ENCODE measurements at regions not wholly inside any gene's neighbourhood (a gene's known extent, or its start where the extent isn't known, plus 50 kb on each side); places are given as distances from the start of the nearest gene placed in this dataset.

DNA sequence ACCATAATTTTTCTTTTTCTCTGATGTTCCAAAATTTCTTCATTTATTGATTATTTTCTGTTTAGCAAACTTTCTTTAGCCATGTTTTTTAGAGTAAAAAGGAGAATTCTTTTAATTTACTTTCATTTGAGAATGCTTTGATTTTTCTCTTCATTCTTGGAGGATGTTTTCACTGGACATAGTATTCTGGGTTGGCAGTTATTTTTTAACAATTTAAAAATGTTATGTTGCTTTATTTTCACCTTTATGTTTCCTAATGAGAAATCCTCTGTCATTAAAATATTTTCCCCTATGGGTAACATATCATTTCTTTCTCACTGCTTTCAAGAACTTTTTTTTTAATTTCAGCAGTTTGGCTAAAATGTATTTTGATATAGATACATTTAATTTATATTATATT lies 631.4 kb upstream of the CDH2 start:
- intact Hi-C loops (cut with micrococcal nuclease) = no loop called here

DNA sequence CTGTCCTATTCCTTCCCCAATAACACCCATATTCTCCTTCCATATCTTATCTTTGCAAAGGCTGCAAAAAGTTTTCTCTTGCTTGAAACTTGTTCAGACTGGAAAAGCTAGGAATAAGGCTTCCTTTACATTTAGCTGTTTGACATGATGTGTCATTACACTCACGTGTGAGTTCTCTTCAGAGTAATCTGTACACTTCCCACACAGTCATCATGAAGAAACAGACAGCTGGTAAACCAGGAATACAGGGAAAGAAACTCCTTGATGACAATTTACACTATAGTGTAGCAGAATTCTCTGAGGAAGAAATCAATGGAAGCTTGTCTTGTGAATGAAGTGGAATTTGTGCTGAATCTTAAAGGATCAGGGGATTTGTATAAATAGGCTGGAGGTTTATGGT lies 628.6 kb upstream of the CDH2 start:
- intact Hi-C loops (cut with micrococcal nuclease) = no loop called here

DNA sequence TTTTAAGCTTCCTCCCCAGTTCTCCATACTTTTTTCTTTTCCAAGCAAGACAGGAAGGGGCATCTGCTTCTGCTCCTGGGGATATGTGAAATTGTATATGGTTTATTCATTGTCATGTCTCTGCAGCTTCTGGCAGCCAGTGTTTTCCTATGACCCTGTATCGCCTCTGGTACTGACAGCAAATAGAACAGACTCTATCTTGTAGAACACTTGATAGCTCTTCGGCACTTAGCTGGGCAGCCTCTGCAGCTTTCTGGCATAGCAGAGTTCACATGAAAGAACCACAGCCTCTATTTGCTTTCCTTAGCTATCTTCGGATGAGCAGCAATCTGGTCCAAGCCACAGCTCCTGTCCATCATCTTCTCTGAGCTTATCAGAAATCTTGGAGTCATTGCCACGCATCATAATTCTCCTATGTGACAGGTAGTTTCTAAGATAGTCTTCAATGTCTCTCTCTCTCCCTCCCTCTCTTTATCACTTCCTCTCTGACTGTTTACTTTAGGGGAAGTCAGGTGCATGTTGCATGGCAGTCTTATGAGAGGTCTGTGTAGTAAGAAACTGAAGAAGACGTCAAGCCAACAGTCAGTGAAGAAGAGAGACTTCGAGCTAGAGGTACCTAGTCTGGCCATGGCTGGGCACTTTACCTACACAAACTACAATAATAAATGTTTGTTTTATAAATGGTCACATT lies 627.7 kb upstream of the CDH2 start:
- intact Hi-C loops (cut with micrococcal nuclease) = no loop called here

DNA sequence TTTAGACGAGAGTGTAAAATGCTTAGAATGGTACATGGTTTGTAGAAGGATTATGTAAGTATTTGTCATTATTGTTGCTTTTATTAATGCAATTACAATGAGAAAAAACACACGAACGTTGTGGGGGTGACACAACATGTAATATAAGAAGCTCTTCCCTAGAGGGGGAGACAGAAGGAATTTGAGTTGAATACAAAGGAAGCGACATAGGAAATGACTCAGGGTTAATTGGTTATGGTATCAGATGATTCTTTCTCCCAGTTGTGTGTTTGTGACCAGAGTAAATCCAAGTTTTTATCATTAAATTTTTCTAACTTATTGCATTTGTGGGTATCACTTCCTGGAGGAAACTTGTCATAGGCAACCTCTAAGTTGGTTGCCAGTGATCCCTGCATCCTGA lies 625.6 kb upstream of the CDH2 start:
- intact Hi-C loops (cut with micrococcal nuclease) = no loop called here

DNA sequence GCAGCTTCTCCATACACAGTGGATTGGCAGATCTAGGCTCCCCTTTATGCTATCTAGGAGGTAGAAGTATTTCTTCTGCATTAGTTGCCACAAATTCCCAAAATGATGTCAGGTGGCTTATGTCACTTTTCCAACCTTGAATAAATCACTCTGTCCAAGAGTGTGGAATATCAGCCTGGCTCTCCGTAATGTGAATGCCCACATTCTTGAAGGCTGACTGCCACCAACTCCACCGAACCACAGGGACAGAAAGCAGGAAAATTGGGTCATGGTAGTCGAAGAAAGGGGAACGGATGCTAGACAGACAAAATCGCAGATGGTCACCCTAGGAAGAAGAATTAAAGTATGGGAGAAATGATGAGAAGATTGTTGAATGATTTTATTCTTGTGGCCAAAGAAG lies 624.9 kb upstream of the CDH2 start:
- intact Hi-C loops (cut with micrococcal nuclease) = no loop called here

DNA sequence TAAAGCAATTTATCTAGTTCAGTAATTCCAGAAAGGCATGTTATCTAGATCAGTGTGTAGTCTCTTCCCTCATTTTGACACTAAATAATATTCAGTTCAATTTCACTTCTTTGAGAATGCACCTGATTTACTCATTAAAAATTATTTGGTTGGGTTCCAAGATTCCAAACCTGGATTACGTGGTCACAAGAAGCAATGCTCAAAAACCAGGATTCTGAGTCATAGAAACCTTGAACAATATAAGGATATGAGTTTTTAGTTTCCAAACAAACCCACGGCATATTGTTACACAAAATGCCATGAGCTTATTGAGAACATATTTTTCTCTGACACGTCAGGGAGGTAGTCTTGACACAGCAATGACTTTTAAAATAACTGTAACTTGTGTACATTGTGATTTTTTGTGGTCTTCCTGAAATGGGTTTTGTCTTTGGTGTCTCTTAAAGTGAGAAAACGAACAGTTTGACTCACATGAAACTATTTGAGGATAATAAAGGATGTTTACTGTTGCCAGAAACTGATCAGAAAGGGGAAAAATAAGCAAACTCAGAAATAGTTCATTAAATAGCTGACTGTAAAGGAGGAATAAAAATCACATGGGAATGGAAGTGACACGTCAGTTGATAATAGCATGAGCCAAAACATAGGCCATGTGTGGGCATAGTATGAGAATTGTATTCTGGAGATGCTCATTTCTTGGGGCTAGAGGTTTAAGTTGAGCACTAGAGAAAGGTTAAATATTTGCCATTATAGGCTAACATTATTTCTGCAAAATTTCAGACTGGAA lies 617.7 kb upstream of the CDH2 start:
- intact Hi-C loops (cut with micrococcal nuclease) = no loop called here

DNA sequence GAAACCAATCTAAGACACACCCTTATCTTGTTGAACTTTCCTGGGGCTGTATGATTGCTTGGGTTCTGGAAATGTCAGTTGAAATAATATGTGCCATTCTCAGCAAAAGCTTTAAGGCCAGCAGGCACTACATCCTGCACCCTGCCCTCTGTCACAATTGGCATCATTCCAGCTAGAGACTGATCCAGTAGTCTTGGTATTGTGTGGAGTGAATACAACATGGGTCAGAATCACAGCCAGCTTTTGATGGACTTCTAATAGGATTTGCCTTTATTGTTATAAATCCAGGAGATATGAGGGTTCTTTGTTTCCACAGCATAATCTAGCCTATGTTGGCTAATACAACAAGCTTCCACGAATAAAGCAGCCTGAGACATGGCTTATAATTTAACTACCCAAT lies 617.0 kb upstream of the CDH2 start:
- intact Hi-C loops (cut with micrococcal nuclease) = no loop called here

DNA sequence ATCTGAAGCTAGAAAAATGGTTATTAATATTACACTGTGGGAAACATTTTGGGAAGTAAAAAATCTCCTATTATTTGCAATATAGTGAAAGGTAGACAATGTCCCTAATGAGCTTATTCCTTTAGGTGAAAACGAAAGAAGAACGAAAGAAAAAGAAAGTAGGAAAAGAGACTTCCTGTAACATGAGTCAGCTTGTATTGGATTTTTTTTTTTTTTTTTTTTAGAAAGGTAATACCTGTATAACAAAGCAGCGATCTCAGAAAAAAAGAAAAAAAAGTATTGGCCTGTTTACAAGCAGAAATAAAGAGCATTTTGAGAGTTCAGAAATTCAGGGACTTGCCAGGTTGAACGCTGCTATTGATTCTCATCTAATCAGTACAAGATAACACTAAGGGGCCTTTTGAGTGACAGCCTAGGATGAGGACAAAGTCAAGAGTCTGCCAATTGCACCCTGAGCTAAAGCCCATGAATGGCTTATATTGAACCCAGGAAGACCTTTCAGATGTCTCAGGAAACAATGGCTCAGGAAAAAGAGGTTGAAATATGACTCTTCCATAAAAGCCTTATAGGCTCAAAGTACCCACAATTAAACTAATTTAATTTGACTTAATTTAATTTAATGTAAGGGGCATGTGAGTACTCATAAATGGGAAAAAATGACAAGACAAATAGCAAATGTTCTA lies 615.6 kb upstream of the CDH2 start:
- intact Hi-C loops (cut with micrococcal nuclease) = no loop called here

DNA sequence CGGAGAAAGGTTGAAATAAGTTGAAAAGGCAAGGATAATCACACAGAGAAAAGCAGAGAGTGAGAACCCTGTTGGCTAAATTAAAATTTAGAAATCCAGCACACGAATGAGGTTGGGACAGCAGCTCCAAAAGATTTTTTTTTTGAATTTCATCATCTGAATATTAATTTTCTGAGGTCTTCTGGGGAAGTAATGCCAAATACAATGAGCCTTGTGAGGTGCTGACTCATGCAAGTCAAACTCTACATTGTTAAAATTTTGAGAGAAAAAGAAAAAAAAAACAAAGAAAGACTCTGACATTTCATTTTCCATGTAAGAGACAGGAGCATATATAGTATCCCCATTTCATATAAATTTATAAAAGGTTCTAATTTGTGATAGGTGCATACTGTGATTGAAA lies 614.2 kb upstream of the CDH2 start:
- intact Hi-C loops (cut with micrococcal nuclease) = no loop called here

DNA sequence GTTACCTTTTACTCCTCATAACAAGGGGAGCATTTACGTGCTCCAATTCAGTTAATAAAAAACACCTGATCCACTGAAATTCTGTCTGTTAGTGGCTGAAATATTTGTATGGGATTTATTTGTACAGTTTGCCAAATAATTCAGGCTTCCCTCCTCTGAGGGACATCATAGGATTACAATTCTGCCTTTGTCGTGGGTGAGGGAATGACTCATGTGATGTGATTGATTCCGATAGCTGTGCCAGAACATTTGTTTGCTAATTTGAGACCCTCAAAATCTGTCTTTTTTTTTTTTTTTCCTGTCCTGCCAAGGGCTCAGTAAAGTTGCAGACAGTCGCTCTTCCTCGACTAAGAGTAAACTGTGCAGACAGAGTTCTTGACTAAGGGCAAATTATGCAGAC lies 612.6 kb upstream of the CDH2 start:
- intact Hi-C loops (cut with micrococcal nuclease) = no loop called here

DNA sequence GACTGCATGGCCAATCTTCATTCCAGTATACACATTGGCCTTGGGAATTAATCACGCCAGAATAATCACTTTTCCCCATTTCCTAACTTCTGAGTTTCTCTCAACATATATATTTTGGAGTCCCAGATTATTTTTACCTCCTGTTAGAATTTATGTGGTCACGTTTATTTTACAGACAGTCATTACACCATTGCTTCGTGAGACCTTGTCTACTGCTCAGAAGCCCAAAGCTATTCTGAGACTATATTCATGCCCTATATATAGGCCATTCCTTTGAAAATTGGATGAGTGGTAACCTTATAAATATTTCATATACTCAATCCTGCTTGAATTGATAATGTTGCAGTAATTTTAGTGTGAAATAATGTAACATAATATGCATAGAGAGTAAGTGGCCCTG lies 610.0 kb upstream of the CDH2 start:
- intact Hi-C loops (cut with micrococcal nuclease) = no loop called here

DNA sequence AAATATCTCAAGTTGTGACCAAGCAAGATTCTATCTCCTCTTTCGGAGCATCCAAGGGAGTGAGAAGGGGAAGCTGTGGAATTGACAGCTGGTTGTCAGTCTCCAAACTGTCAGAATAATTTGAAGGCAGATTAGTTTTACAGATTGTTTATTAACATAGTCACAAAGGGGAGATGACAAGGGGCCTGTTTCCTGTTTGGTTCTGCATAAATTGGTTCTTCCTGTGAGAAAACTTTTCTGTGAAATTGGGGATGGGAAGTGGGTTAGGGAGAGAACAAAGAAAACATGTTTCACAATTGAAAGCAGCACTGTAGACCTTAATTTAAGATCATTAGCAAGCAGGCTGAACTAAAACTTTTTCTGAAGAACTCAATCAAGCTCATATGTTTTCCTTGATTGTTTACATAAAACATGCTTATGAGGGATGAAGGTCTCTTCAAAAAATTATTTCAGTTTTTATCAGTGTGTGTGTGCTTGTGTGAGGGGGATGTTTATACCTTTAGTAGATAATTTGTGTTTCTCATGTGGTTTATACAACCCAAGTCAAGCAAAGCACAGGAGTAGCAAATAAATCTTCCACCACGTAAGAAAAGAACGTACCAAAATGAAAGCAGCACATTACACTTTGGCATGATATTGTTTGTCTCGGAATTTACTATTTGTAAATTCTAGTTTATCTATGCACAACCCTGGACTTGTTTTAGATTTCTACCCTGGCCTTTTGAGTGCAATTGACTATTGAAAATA lies 604.9 kb upstream of the CDH2 start:
- intact Hi-C loops (cut with micrococcal nuclease) = no loop called here

DNA sequence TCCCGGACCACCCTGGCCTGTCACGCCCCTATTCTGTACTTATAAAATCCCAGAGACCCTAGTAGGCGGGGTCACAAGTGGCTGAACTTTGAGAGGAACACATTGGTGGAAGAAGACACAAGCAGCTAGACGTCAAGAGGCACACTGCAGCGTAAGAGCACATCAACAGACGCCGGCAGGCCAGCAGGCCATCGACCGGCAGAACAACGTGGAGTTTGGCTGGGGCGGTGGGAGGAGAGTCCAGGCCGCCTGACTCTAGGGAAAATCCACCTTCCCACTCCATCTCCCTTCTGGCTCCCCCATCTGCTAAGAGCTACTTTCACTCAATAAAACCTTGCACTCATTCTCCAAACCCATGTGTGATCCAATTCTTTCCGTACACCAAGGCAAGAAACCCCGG lies 601.8 kb upstream of the CDH2 start:
- intact Hi-C loops (cut with micrococcal nuclease) = no loop called here

DNA sequence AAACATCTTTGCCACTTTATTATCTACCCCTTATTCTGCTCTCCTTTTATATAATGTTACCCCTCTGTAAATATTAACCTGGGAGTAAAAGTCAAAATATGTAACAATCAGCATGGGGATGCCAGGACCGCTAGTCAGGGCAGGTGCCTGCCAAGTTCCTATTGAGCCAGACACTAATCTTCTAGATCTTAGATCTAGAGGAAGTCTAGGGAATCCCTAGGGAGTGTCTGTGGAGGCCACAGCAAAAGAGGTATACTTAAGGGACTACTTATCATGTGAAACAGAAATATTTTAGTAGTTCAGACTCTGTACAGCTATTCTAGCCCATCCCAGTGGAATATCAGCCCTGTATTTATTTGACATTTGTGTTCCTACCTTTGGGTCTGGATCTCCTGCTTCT lies 600.8 kb upstream of the CDH2 start:
- intact Hi-C loops (cut with micrococcal nuclease) = loop anchor here (2.0 kb wide), 1 partner anchor 21 kb away; no protein-coding TSS in a partner anchor

DNA sequence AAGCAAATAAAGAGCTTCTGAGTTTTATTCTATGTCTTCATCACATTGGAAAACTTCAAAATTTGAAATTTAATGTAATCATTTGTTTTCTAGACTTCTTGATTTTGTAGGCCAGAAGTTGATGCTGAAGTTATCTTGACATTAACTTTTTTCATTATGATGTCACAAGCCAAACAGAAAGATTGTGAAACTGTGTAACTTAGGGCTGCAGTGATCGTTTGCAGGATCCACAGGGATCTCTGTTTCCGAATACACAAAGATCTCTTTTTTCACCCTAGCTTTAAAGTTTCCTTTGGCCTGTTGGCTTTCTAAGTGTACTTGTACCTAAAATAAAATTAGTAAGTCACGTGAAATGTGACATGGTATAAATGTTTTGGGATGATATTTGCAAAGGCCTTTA lies 594.9 kb upstream of the CDH2 start:
- intact Hi-C loops (cut with micrococcal nuclease) = no loop called here

DNA sequence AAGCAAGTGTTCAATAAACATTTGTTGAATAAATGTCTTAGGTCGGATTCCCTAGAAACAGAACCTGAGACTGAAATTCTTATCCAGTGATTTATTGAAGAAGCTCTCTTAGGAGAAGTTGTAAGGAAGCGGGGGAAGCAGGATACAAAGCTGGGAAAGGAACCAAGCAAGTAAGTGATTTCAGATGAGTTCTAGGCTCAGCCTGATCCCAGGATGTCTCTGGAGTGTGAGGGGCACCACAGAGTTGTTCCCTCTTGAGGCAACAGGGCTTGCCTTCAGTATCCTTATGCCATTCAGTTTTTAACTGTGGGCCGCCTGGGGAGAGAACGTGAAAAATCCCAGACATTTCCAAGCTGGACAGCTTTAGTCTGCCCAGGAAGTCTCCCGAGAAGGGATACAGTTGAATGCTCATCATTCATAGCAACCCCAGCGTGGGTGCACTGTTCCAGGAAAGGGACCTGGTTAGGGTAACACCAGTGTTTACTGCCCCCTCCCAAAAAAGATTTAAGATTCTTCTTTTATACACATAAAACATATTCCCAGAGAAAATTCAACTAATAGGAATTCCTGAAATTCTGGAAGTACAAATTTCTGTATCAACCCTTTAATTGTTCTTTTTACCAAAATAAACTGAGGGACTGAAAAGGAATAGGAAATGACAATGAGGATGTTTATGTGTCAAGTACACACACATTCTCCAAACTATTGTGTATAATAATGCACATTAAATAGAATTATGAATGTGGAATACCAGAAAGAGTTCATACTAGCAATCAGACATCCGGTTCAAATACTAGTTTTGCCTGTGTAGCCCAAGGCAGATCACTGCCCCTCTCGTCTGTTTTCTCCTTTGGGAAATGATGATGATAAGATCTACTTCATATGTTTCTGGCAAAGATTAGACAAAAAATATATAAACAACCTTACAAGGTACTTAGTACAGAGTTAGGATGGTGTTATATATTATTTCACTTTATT lies 592.1 kb upstream of the CDH2 start:
- intact Hi-C loops (cut with micrococcal nuclease) = no loop called here

DNA sequence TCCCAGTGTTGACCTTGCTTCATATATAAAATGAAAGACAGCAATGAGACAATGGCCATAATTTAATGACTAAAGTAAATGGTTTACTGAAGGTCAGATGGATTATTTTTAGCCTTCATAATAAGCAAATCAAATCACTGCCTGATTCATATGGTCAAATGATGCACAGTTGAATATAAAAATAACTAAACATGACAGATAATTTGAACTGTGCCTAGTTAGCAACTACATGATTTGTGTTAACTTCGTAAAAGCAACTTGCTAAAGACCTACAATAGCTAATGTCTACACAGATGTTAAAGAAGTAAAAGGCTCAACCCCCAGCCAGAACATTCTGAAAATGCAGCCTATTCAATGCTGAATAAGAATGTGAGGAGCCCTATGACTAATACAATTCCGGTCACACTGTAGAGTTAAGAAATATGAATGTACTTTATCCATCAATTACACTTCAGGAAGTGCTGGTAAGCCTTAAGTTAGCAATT lies 590.8 kb upstream of the CDH2 start:
- intact Hi-C loops (cut with micrococcal nuclease) = no loop called here

DNA sequence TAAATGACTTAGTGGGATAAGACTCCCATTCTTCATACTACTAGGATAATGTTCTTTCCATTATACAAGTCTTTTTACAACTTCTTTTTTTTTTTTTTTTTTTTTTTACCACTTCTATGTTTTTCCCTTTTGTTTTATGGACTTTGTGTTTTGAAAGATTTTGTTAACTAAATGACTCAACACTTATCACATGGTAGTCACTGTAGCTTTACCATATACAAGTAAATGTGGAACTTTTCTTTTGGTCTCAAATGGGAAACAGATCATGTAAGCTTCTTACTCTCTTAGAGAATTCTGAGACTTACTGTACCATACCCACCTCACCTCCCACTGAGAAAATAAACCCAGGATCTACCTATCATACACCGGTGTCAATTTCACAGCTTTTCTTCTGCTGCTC lies 590.3 kb upstream of the CDH2 start:
- intact Hi-C loops (cut with micrococcal nuclease) = no loop called here

DNA sequence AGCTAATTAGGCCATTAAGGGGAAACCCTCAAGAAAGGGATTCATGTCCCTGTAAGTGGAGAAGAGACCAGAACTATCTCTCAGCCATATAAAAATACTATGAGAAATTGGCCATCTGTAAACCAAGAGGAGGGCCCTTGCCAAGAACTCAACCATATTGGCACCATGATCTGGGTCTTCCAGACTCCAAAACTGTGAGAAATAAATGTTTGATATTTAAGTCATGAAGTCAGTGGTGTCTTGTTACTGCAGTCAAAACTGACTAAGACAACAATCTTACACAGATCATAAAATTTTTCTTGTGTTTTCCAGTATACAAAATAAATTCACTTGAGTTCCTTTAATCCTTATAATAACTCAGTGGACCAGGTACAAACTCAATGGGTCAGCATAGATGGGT lies 589.8 kb upstream of the CDH2 start:
- intact Hi-C loops (cut with micrococcal nuclease) = no loop called here

DNA sequence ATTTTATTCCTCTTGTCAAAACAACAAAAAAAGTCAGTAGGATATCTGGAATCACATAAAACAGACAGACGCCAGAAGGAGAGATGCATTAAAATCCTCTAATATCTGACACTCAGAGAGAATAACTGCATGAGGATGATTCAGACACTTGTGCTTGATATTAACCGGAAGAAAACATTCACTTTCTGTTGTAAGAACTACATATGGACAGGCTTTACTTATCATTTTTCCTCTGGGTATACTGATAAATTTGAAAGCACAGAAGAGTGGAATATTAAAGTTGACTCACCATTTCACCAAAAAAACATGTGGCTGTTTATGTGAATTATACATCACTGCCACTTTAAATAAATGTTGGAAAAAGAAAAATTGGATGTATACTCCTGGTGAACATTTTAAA lies 589.1 kb upstream of the CDH2 start:
- intact Hi-C loops (cut with micrococcal nuclease) = no loop called here

DNA sequence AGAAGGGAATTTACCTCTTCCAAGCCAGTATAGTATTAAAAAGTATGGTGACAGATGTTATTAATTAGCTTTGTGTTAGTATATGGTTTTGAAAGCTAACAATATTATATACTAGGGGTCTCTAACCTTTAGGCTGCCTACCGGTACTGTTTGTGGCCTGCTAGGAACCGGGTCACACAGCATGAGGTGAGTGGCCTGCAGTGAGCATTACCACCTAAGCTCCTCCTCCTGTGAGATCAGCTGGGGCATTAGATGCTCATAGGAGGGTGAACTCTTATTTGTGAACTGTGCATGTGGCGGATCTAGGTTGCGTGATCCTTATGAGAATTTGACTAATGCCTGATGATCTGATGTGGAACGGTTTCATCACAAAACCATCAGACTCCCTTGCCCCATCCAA lies 583.4 kb upstream of the CDH2 start:
- intact Hi-C loops (cut with micrococcal nuclease) = no loop called here

Measured in T-helper 2 cell treated with Interferon-gamma antibody and Interleukin-4, amounts not matched to agents 100 ng/mL and 5 ng/mL, for 36 hours (primary cell).